C4-2B (cell line): ENCODE measurements at regions not wholly inside any gene's neighbourhood (a gene's known extent, or its start where the extent isn't known, plus 50 kb on each side); places are given as distances from the start of the nearest gene placed in this dataset.
"Not testable (repeated sequence)": the region's sequence is repeated elsewhere in the genome, so short reads cannot be mapped to it uniquely, and the experiment has no call there.

Experiments
- H3K27ac ChIP-seq: fragments of 450-650 bp; 2 replicates; pipeline ENCODE4 v1.5.1; 2017
- CTCF ChIP-seq: fragments of 450-650 bp; conservative IDR thresholded peaks from 2 replicates; pipeline ENCODE4 v1.5.1; 2017; ENCODE audit warnings: mild to moderate bottlenecking
- ZFX ChIP-seq: fragments of 450-650 bp; IDR thresholded peaks from 2 replicates; pipeline ENCODE4 v1.6.1; 2017

GRCh38 chr3:99295836-99296235, 342.6 kb upstream of the COL8A1 start:
- no peak overlapping the region for H3K27ac ChIP-seq
- TF ChIP-seq ZFX (no peak), CTCF (no peak)

GRCh38 chr3:99294092-99294491, 344.3 kb upstream of the COL8A1 start:
- not testable (repeated sequence) for H3K27ac ChIP-seq

- no peak for TF ChIP-seq ZFX
- no peak for TF ChIP-seq CTCF
- no peak overlapping the region for H3K27ac ChIP-seq
Observed at GRCh38 chr3:99287876-99288275, 350.5 kb upstream of the COL8A1 start.

- TF ChIP-seq ZFX (no peak), CTCF (no peak)
Observed at GRCh38 chr3:99286266-99286845, 352.0 kb upstream of the COL8A1 start.

GRCh38 chr3:99269606-99270351, 368.3 kb upstream of the DCBLD2 start:
- TF ChIP-seq ZFX (no peak), CTCF (no peak)
- H3K27ac ChIP-seq = no peak overlapping the region

More at GRCh38 chr3:99286266-99286845, 352.0 kb upstream of the COL8A1 start:
- no peak overlapping the region for H3K27ac ChIP-seq

- H3K27ac ChIP-seq = no peak overlapping the region
- TF ChIP-seq CTCF (no peak), ZFX (no peak)
Observed at GRCh38 chr3:99256788-99257187, 355.3 kb upstream of the DCBLD2 start.

- H3K27ac ChIP-seq = no peak overlapping the region
- TF ChIP-seq ZFX (no peak), CTCF (no peak)
Observed at GRCh38 chr3:99253963-99254355, 352.5 kb upstream of the DCBLD2 start.
